Activated CD8-positive, alpha-beta memory T cell treated with anti-CD3 and anti-CD28 coated beads for 1 hour (primary cell): ENCODE measurements at regions not wholly inside any gene's neighbourhood (a gene's known extent, or its start where the extent isn't known, plus 50 kb on each side); places are given as distances from the start of the nearest gene placed in this dataset.
"Not testable (repeated sequence)": the region's sequence is repeated elsewhere in the genome, so short reads cannot be mapped to it uniquely, and the experiment has no call there.

ENCODE experiments used
- DNase-seq, 2 donors: peaks; one replicate each; pipeline ENCODE4 v3.0.0-alpha.2; 2020; ENCODE audit warnings: low read depth in 1 of 2; ENCODE audit errors: extremely low read depth in 1 of 2

DNA sequence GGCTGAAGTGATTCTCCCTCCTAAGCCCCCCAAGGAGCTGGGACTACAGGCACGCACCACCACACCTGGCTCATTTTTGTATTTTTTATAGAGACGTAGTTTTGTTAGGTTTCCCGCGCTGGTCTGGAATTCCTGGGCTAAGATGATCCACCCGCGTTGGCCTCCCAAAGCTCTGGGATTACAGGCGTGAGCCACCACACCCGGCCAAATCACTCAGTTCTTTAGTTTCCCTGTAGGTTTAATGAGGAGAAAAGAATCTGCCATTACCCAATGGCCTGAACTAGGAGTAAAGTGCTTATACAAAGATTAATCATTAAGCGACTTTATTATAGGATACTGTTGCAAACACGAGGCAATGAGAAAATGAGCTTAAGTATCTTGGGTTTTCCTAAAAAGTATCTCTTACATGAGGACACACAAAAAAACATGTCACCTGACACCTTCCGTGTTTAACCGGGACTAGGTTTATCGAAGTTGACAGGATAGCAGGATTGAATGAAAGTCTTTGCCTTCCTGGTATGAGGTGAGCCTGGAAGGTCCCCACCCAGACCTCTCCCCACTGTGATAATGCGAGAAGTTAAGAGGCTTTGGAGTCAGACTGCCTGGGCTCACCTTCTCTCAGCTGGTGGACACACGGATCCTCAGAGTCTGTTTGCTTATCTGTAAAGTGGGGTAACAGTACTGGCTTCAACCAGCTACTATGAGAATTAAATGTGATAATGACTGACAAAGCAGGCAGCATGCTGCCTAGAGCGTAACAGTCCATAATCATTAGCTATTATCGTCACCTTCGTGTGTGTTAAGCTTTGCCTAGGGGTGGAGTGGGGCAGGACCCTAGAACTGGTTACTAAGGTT lies 133.5 kb upstream of the KRAS start:
- no peak for DNase-seq

DNA sequence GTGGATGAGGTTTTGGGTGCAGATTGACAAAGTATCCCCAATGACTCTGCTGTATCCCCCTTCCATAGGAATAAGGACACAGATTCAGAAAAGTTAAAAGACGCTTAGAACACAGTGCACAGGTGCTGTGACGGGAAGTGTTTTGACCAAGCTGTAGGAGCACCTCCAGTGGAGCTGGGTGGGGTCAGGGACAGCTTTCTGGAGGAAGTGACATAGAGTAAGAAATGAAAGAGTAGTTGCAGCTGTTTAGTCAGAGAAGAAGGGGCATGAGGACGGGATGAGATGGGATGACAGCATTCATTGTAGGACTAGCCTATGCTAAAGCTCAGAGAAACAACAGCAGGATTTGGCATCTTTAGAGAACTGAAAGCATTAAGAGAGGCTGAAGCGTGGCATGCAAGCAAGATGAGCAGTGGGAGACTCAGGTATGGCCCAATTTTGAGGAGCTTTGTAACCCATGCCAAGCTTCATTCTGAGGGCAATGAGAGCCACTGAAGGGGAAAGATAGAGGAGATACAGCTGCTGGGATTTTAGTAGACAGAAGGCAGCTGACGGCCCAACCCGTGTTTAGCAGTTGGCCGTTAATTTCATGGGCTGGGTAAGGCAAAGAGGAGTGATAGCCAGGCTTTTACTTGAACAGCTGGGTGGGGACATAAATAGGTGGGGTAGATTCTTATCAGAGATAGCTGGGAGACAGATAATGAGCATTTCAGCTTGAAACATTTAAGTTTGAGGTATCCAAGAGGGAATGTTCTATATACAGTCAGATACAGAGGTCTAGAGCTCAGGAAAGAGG lies 131.8 kb upstream of the KRAS start:
- DNase-seq, result no peak

DNA sequence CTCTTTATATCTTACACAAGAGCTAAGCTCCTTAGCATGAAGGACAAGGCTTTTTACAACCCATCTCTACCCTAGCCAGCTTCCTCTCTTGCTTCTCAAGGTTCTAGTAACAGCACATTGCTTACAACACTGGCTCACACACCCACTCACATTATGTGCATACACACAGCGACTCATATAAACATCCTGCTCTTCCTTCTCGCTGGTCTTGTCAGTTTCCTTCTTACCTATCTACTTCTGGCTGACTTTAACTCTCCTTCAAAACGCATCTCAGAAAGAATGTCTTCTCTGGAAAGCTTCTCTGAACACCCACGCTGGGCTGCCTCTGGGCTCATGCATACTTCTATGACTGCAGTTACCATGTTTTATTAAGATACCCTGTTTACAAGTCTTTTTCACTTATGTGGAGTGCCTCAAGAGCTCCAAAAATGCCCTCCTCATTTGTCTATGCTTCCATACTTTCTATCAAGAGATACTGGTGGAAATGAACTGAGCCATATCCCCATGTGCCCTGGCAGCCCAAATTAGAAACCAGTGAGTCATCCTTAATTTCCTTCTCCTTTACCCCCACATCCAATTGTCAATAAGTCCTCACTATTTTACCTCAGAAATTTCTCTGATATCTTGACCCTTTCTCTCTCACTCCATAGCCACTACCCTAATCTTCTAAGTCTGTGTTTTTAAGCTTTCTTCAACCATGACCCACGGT lies 126.9 kb upstream of the KRAS start:
- DNase-seq, result no peak

- DNase-seq, result no peak
Observed at GRCh38 chr12:25376985-25377384, 126.3 kb upstream of the KRAS start.

- no peak for DNase-seq
Observed at GRCh38 chr12:25376407-25376806, 125.7 kb upstream of the KRAS start.

- no peak for DNase-seq
Observed at GRCh38 chr12:25372969-25373817, 122.5 kb upstream of the KRAS start.

DNA sequence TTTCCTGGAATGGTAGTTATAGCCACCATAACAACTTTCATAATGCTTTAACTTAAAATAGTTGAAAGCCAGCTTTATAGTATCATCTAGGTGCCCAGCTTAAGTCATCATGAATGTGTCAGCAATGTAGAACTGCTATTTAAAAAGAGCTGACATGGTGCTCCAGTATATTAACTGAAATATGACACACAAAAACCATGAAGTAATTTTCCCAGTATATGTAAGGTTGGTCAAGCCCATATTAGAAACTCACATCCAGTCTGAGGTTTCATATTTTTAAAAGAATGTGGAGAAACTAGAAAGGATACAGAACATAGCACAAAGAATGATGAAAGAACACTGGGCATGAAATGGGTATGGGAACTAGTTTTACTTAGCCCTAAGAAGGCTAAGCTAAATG lies 121.3 kb upstream of the KRAS start:
- DNase-seq, result no peak

DNA sequence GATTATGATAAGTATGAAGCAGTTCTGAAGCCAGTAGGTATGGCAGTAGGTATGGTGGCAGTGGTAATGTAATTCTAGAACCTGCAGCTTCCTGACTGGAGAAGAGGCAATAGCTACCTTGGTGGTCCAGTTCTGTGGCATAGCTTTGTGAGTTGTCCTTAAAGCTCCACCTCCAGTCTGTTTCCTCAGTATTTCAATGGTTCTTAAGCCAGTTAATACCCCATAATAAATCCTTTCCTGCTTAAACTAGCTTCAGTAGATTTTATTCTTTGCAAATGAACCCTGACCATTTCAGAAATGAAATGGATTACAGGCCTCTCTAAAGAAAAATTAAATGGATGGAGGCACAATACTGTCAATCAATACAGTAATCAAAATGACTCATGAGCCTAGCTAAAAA lies 117.8 kb upstream of the KRAS start:
- DNase-seq, result no peak

- no peak for DNase-seq
Observed at GRCh38 chr12:25366122-25366521, 115.4 kb upstream of the KRAS start.

GRCh38 chr12:25365340-25365730 lies 114.6 kb upstream of the KRAS start:
- no peak for DNase-seq

DNA sequence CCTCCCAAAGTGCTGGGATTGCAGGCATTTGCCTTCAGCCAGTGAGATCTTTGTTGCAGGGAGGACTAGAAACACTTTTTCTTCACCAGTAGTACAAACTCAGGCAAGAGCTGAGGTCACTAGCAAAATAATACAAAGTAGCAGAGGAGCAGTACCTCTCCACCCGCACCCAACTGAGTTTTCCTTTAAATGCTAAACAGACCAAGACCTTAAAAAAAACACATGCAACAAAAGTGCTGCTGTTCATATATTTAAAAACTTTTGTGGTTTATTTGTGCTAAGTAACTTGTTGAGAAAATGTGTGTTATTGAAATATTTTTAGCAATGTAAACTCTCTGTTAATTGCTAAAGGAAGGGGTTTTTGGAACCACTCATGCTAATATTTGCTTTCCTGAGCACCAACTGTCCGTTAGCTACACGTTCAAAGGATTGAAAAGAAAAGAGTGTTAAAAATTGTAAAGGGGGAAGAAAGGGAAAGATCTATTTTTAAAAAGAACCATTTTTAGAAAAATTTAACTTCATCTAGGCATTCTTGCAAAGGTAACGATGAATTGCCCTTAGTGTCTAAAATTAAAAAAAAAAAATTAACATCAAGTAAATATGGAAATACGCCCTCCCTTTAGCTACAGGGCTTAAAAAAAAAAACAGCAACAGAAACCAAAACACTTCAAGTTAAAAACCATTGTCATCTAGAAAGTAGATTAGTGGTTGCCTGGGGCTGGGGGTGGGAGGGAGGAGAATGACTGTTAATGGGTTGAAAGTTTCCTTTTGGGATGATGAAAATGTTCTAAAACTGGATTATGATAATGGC lies 114.0 kb upstream of the KRAS start:
- DNase-seq, result no peak

DNA sequence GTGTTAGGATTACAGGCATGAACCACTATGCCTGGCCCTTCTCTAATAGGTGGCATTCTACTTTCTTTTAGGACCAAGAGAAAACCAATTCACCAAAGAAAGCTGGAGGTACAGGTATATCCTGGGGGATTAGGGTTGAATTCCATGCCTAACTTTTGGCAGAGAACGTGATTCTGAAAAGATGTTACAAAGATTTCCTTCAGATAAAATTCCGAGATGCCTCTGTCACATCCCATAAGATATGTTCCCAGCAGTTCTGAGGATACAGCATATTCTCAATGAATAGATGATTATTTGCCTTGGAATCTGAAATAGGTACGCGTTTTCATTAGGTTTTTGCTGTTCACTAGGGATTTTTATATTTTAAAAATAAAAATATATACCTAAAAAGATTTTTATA lies 111.9 kb upstream of the KRAS start:
- DNase-seq, result no peak

- no peak for DNase-seq
Observed at GRCh38 chr12:25361511-25361910, 110.8 kb upstream of the KRAS start.

GRCh38 chr12:25357595-25357994 lies 106.9 kb upstream of the KRAS start:
- DNase-seq, result no peak

- not testable (repeated sequence) for DNase-seq
Observed at GRCh38 chr12:25352942-25353341, 102.2 kb upstream of the KRAS start.

- no peak for DNase-seq
Observed at GRCh38 chr12:25352083-25352918, 101.6 kb upstream of the KRAS start.

GRCh38 chr12:25348593-25348895 lies 97.8 kb upstream of the KRAS start:
- no peak for DNase-seq

DNA sequence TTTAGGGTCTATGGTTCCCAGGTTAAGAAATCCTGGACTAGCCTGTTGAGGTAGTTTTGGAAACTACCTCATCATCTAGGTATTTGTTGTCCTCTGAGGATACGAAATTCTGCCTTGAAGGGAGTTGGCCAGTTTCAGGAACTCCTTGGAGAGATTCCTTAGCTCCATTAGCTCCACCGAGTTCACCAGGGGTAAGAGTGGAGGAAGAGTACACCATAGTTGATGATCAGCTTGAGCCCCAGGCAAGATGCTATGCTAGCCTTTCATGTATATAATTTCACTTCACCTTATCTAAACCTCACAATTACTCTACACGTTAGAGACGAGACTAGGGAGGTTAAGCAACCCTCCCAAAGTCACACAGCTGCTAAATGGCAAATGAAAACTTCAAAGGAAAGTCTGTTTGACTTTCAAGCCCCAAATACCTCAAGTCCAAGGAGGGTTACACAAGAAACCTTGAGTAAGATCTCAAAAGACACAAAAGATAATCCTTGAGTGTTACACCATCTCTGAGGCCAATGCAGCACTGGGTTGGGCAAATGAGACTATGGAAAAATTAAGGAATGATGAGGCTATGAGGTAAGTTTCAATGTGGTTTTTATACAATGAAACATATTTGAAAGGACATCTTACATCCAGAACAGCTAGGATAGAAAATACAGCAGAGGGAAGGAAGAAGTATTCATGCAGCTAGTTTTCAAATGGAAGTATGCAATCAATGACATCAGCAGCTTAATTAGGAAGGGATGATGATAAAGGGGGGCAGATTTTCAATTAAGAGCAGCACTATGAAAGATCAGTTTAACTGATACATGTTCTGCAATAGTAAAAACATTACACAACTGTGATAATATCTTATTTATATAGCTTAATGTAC lies 97.2 kb upstream of the KRAS start:
- no peak for DNase-seq
